Hepatocyte (in vitro differentiated cells): ENCODE measurements at regions not wholly inside any gene's neighbourhood (a gene's known extent, or its start where the extent isn't known, plus 50 kb on each side); places are given as distances from the start of the nearest gene placed in this dataset.

Experiments used
- EZH2phosphoT487 ChIP-seq: fragments of 200-600 bp; sonication (generic); IDR thresholded peaks from one replicate; pipeline ENCODE4 v1.6.1; 2018; ENCODE audit warnings: antibody characterized with exemption, mild to moderate bottlenecking, low read depth, moderate library complexity; ENCODE audit not compliant: unreplicated experiment, severe bottlenecking
- TF ChIP-seq, protein P1 (sequence below): fragments of 200-600 bp; sonication (generic); IDR thresholded peaks from 2 replicates; pipeline ENCODE4 v1.5.1; 2016; ENCODE audit warnings: antibody characterized with exemption, mild to moderate bottlenecking; ENCODE audit not compliant: poor library complexity

DNA sequence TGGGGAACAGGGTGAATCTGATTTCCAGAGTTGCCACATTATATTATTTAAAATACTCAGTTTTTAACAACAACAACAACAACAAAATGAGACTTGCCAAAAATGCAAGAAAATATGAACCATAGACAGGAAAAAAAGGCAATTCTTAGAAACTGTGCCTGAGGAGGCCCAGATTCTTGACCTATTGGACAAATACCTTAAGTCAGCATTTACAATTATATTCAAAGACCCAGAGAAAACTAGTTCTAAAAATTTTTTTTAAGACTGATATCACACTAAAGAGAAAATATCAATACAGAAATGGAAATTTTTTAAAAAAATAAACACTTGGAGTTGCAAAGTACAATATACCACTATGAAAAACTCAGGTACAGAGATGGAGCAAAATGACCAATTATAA lies 152.8 kb upstream of the LYPLAL1 start:
- TF ChIP-seq, protein P1, sequence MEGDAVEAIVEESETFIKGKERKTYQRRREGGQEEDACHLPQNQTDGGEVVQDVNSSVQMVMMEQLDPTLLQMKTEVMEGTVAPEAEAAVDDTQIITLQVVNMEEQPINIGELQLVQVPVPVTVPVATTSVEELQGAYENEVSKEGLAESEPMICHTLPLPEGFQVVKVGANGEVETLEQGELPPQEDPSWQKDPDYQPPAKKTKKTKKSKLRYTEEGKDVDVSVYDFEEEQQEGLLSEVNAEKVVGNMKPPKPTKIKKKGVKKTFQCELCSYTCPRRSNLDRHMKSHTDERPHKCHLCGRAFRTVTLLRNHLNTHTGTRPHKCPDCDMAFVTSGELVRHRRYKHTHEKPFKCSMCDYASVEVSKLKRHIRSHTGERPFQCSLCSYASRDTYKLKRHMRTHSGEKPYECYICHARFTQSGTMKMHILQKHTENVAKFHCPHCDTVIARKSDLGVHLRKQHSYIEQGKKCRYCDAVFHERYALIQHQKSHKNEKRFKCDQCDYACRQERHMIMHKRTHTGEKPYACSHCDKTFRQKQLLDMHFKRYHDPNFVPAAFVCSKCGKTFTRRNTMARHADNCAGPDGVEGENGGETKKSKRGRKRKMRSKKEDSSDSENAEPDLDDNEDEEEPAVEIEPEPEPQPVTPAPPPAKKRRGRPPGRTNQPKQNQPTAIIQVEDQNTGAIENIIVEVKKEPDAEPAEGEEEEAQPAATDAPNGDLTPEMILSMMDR = no peak
- no peak for TF ChIP-seq EZH2phosphoT487
